Muscle layer of colon (tissue), 2 donors: ENCODE measurements at regions not wholly inside any gene's neighbourhood (a gene's known extent, or its start where the extent isn't known, plus 50 kb on each side); places are given as distances from the start of the nearest gene placed in this dataset.
"Not testable (repeated sequence)": the region's sequence is repeated elsewhere in the genome, so short reads cannot be mapped to it uniquely, and the experiment has no call there.

Source experiments
- H3K27ac ChIP-seq: one replicate; pipeline ENCODE4 v1.7.0; 2013; ENCODE audit warnings: low read depth, mild to moderate bottlenecking, low read length, moderate library complexity
- H3K27me3 ChIP-seq, 2 donors: one replicate each; pipeline ENCODE4 v1.7.0; 2013; ENCODE audit warnings: low read length in 2 of 2, mild to moderate bottlenecking in 2 of 2; ENCODE audit not compliant: insufficient read depth in 2 of 2, control insufficient read depth in 1 of 2
- H3K36me3 ChIP-seq: one replicate; pipeline ENCODE4 v1.7.0; 2013; ENCODE audit warnings: mild to moderate bottlenecking, low read length; ENCODE audit not compliant: insufficient read depth
- H3K4me1 ChIP-seq: one replicate; pipeline ENCODE4 v1.7.0; 2013; ENCODE audit warnings: mild to moderate bottlenecking, low read length; ENCODE audit not compliant: insufficient read depth
- H3K4me3 ChIP-seq, 2 donors: one replicate each; pipeline ENCODE4 v1.7.0; 2013; ENCODE audit warnings: low read length in 2 of 2, low read depth in 1 of 2, mild to moderate bottlenecking in 1 of 2, moderate library complexity in 1 of 2
- H3K9ac ChIP-seq: one replicate; pipeline ENCODE4 v1.7.0; 2013; ENCODE audit warnings: low read length
- H3K9me3 ChIP-seq: one replicate; pipeline ENCODE4 v1.7.0; 2013; ENCODE audit warnings: mild to moderate bottlenecking, low read length
- donor health status: abdominal sarcoma.
- donor health status: Adenocarcinoma of cecum.

GRCh38 chr14:53406519-53406918 lies 253.4 kb upstream of the DDHD1 start:
- Histone ChIP-seq H3K27me3 (no peaks in the 10 kb centered on the region), H3K4me1 (peaks cover 6% of the 10 kb centered on the region), H3K36me3 (no peaks in the 10 kb centered on the region), H3K27ac (no peak overlapping the region), H3K9ac (no peak overlapping the region), H3K4me3 (no peak overlapping the region), H3K9me3 (no peaks in the 10 kb centered on the region)

GRCh38 chr14:53401646-53402045 lies 248.5 kb upstream of the DDHD1 start:
- H3K27me3 ChIP-seq: no peaks in the 10 kb centered on the region
- no peak overlapping the region for H3K27ac ChIP-seq
- no peak overlapping the region for H3K9ac ChIP-seq
- no peaks in the 10 kb centered on the region for H3K4me1 ChIP-seq
- H3K9me3 ChIP-seq: no peaks in the 10 kb centered on the region
- H3K4me3 ChIP-seq: no peak overlapping the region
- no peaks in the 10 kb centered on the region for H3K36me3 ChIP-seq

GRCh38 chr14:53399057-53399456 lies 245.9 kb upstream of the DDHD1 start:
- no peaks in the 10 kb centered on the region for H3K4me1 ChIP-seq
- no peaks in the 10 kb centered on the region for H3K27me3 ChIP-seq
- H3K9ac ChIP-seq: no peak overlapping the region
- no peaks in the 10 kb centered on the region for H3K36me3 ChIP-seq
- H3K9me3 ChIP-seq: peaks cover 6% of the 10 kb centered on the region
- H3K27ac ChIP-seq: no peak overlapping the region
- H3K4me3 ChIP-seq: no peak overlapping the region

GRCh38 chr14:53398616-53399015 lies 245.5 kb upstream of the DDHD1 start:
- H3K27ac ChIP-seq: no peak overlapping the region
- no peak overlapping the region for H3K4me3 ChIP-seq
- peaks cover 6% of the 10 kb centered on the region for H3K9me3 ChIP-seq
- H3K9ac ChIP-seq: no peak overlapping the region
- no peaks in the 10 kb centered on the region for H3K36me3 ChIP-seq
- no peaks in the 10 kb centered on the region for H3K4me1 ChIP-seq
- H3K27me3 ChIP-seq: no peaks in the 10 kb centered on the region

- not testable (repeated sequence) for H3K4me3 ChIP-seq, H3K4me1 ChIP-seq, H3K9me3 ChIP-seq, H3K9ac ChIP-seq, H3K36me3 ChIP-seq, H3K27me3 ChIP-seq, H3K27ac ChIP-seq
Observed at GRCh38 chr14:53395267-53395666, 242.1 kb upstream of the DDHD1 start.

GRCh38 chr14:53391631-53392285 lies 238.6 kb upstream of the DDHD1 start:
- H3K27me3 ChIP-seq: no peaks in the 10 kb centered on the region
- no peak overlapping the region for H3K27ac ChIP-seq
- H3K4me3 ChIP-seq: no peak overlapping the region
- no peaks in the 10 kb centered on the region for H3K36me3 ChIP-seq
- peaks cover 6% of the 10 kb centered on the region for H3K9me3 ChIP-seq
- H3K4me1 ChIP-seq: no peaks in the 10 kb centered on the region
- no peak overlapping the region for H3K9ac ChIP-seq

- Histone ChIP-seq H3K4me1 (no peaks in the 10 kb centered on the region), H3K27me3 (no peaks in the 10 kb centered on the region)
Observed at GRCh38 chr14:53391156-53391555, 238.0 kb upstream of the DDHD1 start.

GRCh38 chr14:53390008-53390407 lies 236.9 kb upstream of the DDHD1 start:
- Histone ChIP-seq H3K27me3 (no peaks in the 10 kb centered on the region), H3K36me3 (no peaks in the 10 kb centered on the region), H3K9ac (no peak overlapping the region), H3K4me3 (no peak overlapping the region), H3K9me3 (peaks cover 3% of the 10 kb centered on the region), H3K27ac (no peak overlapping the region), H3K4me1 (no peaks in the 10 kb centered on the region)

More at GRCh38 chr14:53391156-53391555, 238.0 kb upstream of the DDHD1 start:
- Histone ChIP-seq H3K9ac (no peak overlapping the region), H3K36me3 (no peaks in the 10 kb centered on the region), H3K4me3 (no peak overlapping the region), H3K27ac (no peak overlapping the region), H3K9me3 (peaks cover 6% of the 10 kb centered on the region)

GRCh38 chr14:53389202-53389601 lies 236.1 kb upstream of the DDHD1 start:
- Histone ChIP-seq H3K27ac (no peak overlapping the region), H3K4me3 (no peak overlapping the region), H3K9me3 (no peaks in the 10 kb centered on the region), H3K9ac (no peak overlapping the region), H3K36me3 (no peaks in the 10 kb centered on the region), H3K27me3 (no peaks in the 10 kb centered on the region), H3K4me1 (no peaks in the 10 kb centered on the region)

GRCh38 chr14:53386362-53386761 lies 233.2 kb upstream of the DDHD1 start:
- Histone ChIP-seq H3K27ac (no peak overlapping the region), H3K9ac (no peak overlapping the region)

GRCh38 chr14:53384536-53384935 lies 231.4 kb upstream of the DDHD1 start:
- H3K4me3 ChIP-seq: no peak overlapping the region
- no peak overlapping the region for H3K27ac ChIP-seq
- no peaks in the 10 kb centered on the region for H3K4me1 ChIP-seq
- H3K9me3 ChIP-seq: no peaks in the 10 kb centered on the region
- no peaks in the 10 kb centered on the region for H3K36me3 ChIP-seq
- H3K27me3 ChIP-seq: no peaks in the 10 kb centered on the region
- H3K9ac ChIP-seq: no peak overlapping the region

More at GRCh38 chr14:53386362-53386761, 233.2 kb upstream of the DDHD1 start:
- no peaks in the 10 kb centered on the region for H3K27me3 ChIP-seq
- H3K36me3 ChIP-seq: no peaks in the 10 kb centered on the region
- H3K4me1 ChIP-seq: no peaks in the 10 kb centered on the region
- no peaks in the 10 kb centered on the region for H3K9me3 ChIP-seq
- no peak overlapping the region for H3K4me3 ChIP-seq

GRCh38 chr14:53384073-53384472 lies 230.9 kb upstream of the DDHD1 start:
- no peak overlapping the region for H3K9ac ChIP-seq
- H3K27ac ChIP-seq: no peak overlapping the region
- no peaks in the 10 kb centered on the region for H3K36me3 ChIP-seq
- H3K27me3 ChIP-seq: no peaks in the 10 kb centered on the region
- H3K9me3 ChIP-seq: no peaks in the 10 kb centered on the region
- H3K4me3 ChIP-seq: no peak overlapping the region
- no peaks in the 10 kb centered on the region for H3K4me1 ChIP-seq
